WERI-Rb-1 (cell line): ENCODE measurements at regions not wholly inside any gene's neighbourhood (a gene's known extent, or its start where the extent isn't known, plus 50 kb on each side); places are given as distances from the start of the nearest gene placed in this dataset.

Experiments
- DNase-seq: peaks from one replicate; pipeline ENCODE4 v3.0.0-alpha.2; 2020
- H3K27ac ChIP-seq: fragments of 250-450 bp; sonication (Bioruptor Pico); 2 replicates; pipeline ENCODE4 v1.5.1; 2020; ENCODE audit warnings: mild to moderate bottlenecking, moderate library complexity
- H3K27me3 ChIP-seq: fragments of 250-450 bp; sonication (Bioruptor Pico); 2 replicates; pipeline ENCODE4 v1.5.1; 2021; ENCODE audit warnings: mild to moderate bottlenecking, low read depth, moderate library complexity; ENCODE audit not compliant: insufficient read depth, severe bottlenecking
- H3K36me3 ChIP-seq: fragments of 250-450 bp; sonication (Bioruptor Pico); 2 replicates; pipeline ENCODE4 v1.5.1; 2020; ENCODE audit warnings: mild to moderate bottlenecking, moderate library complexity
- H3K4me3 ChIP-seq: 2 replicates; pipeline ENCODE4 v1.5.1; 2011; ENCODE audit warnings: low read depth, mild to moderate bottlenecking, control low read depth, low read length
- H3K9me3 ChIP-seq: fragments of 250-450 bp; sonication (Bioruptor Pico); 2 replicates; pipeline ENCODE4 v1.5.1; 2021; ENCODE audit warnings: mild to moderate bottlenecking, moderate library complexity; ENCODE audit not compliant: severe bottlenecking
- TF ChIP-seq, protein P1 (sequence below): IDR thresholded peaks from 2 replicates; pipeline ENCODE4 v1.5.1; 2011; ENCODE audit warnings: low read depth, mild to moderate bottlenecking, control low read depth, inconsistent platforms, low read length

- Histone ChIP-seq H3K27ac (no peak overlapping the region), H3K9me3 (no peaks in the 10 kb centered on the region), H3K27me3 (no peaks in the 10 kb centered on the region), H3K36me3 (no peaks in the 10 kb centered on the region), H3K4me3 (no peak overlapping the region)
- no peak for DNase-seq
- TF ChIP-seq, protein P1, sequence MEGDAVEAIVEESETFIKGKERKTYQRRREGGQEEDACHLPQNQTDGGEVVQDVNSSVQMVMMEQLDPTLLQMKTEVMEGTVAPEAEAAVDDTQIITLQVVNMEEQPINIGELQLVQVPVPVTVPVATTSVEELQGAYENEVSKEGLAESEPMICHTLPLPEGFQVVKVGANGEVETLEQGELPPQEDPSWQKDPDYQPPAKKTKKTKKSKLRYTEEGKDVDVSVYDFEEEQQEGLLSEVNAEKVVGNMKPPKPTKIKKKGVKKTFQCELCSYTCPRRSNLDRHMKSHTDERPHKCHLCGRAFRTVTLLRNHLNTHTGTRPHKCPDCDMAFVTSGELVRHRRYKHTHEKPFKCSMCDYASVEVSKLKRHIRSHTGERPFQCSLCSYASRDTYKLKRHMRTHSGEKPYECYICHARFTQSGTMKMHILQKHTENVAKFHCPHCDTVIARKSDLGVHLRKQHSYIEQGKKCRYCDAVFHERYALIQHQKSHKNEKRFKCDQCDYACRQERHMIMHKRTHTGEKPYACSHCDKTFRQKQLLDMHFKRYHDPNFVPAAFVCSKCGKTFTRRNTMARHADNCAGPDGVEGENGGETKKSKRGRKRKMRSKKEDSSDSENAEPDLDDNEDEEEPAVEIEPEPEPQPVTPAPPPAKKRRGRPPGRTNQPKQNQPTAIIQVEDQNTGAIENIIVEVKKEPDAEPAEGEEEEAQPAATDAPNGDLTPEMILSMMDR: no peak
Measured at GRCh38 chr9:82922686-82923085, 140.3 kb downstream of the RASEF start.

- Histone ChIP-seq H3K27me3 (no peaks in the 10 kb centered on the region), H3K9me3 (no peaks in the 10 kb centered on the region), H3K36me3 (no peaks in the 10 kb centered on the region), H3K4me3 (peak overlapping the region; percentile 33), H3K27ac (peak overlapping the region; percentile 44)
- TF ChIP-seq, protein P1: no peak
- peak; percentile 69 for DNase-seq
Measured at GRCh38 chr9:82923092-82923911, 139.6 kb downstream of the RASEF start.

GRCh38 chr9:82923912-82924605 is 138.9 kb downstream of the RASEF start:
- peak overlapping the region; percentile 33 for H3K4me3 ChIP-seq
- peak overlapping the region; percentile 44 for H3K27ac ChIP-seq
- no peaks in the 10 kb centered on the region for H3K27me3 ChIP-seq
- no peaks in the 10 kb centered on the region for H3K9me3 ChIP-seq
- H3K36me3 ChIP-seq: no peaks in the 10 kb centered on the region
- TF ChIP-seq, protein P1: no peak
- peak; percentile 46 for DNase-seq
